ENCODE measurements at regions not wholly inside any gene's neighbourhood (a gene's known extent, or its start where the extent isn't known, plus 50 kb on each side); places are given as distances from the start of the nearest gene placed in this dataset.

DNA sequence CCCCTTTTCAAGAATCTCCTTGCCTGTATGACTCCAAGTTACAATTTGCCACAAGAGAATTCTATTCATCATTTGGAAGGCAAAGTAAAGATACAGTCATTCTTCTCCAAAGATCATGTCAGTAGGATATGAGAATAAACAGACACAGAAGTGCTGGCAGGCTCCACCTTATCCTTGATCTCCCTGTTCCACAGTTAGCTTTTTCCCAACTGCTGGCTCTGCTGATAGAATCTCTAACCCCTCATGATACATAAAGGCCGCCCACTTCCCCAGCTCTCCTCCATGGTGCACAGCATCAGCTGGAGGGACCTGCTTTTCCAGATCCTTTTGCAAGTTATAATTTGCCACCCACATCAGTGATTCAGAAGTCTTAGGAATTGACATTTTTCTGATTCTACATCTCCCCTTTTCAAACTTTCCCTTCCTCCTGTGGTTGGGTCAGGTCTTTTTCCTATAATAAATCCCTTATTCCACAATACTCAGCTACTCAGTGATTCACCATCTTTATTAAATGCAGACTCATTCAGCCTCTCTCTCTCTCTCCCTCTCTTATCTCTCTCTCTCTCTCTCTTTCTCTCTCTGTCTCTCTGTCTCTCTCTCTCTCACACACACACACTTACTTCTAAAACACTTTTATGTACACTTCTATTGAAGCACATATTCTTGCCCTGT lies 465.4 kb downstream of the GBE1 start:
- H3K4me1 Mint-ChIP-seq (ENCODE audit: low read depth in 2 of 2): no peaks in the 10 kb centered on the region
- H3K27ac Mint-ChIP-seq: no peak overlapping the region
- H3K27me3 Mint-ChIP-seq: no peaks in the 10 kb centered on the region
- H3K4me3 Mint-ChIP-seq: no peak overlapping the region
- no peak for ATAC-seq (replicated peaks)
- H3K9me3 Mint-ChIP-seq: peaks cover 11 to 17% of the 10 kb centered on the region in 2 donors
- no peak for DNase-seq
- H3K36me3 Mint-ChIP-seq (ENCODE audit: insufficient read depth): no peaks in the 10 kb centered on the region

DNA sequence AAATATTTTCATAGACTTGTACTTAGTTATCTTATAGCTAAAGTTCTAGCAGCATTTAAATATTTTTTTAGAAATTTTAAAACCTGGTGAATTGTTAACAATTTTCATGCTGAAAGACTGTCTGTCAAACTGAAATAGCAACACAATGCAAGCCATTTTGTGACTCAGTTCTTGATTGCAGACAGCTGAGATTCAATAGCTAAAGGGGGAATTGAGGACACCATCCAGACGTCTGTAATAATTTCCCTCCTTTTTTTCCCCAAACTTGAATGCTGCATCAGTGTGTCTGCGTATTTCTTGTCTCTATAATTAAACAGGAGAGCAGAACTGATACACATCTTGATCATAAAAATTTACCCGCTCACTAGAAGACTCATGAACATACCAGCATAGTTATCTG lies 468.3 kb downstream of the GBE1 start:
- ATAC-seq (replicated peaks): no peak
- Mint-ChIP-seq H3K4me3 (no peak overlapping the region), H3K4me1 (ENCODE audit: low read depth in 2 of 2) (no peaks in the 10 kb centered on the region), H3K36me3 (ENCODE audit: insufficient read depth) (no peaks in the 10 kb centered on the region), H3K27ac (no peak overlapping the region), H3K27me3 (no peaks in the 10 kb centered on the region), H3K9me3 (peaks cover 8 to 10% of the 10 kb centered on the region in 2 donors)
- no peak for DNase-seq

DNA sequence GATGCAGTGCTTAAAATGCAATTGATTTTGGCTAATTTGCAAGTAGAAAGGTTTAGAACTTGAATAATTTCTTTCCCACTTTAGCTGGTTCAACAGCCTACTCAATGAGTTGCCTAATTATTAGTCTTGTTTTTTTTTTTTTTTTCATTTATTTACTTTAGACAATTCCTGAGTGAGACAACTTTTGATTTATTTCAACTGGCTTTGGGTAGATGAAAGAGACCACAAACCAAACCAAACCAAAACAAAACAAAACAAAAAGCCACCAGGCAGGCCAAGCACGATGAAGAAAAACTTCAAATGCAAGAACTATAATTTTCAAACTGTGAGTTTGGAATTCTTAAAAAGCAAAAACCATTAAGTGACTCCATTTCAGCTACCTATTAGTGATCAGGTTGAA lies 469.9 kb downstream of the GBE1 start:
- H3K27ac Mint-ChIP-seq: no peak overlapping the region
- H3K4me1 Mint-ChIP-seq (ENCODE audit: low read depth in 2 of 2): no peaks in the 10 kb centered on the region
- H3K27me3 Mint-ChIP-seq: no peaks in the 10 kb centered on the region
- H3K36me3 Mint-ChIP-seq (ENCODE audit: insufficient read depth): no peaks in the 10 kb centered on the region
- DNase-seq: no peak
- peaks cover 7 to 8% of the 10 kb centered on the region in 2 donors for H3K9me3 Mint-ChIP-seq
- no peak overlapping the region for H3K4me3 Mint-ChIP-seq
- ATAC-seq (replicated peaks): no peak

DNA sequence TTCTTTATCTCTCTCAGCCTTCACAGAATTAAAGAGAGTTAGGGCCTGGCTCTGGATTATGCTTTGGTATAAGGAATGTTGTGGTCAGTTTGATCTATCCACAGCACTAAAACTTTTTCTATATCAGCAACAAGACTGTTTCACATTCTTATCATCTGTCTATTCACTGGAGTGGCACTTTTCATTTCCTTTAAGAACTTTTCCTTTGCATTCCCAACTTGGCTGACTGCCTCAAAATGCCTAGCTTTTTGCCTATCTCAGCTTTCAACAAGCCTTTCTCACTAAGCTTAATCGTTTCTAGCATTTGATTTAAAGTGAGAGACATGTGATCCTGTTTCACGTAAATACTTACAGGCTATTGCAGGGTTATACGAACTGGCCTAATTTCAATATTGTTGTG lies 471.8 kb downstream of the GBE1 start:
- no peak for ATAC-seq (replicated peaks)
- Mint-ChIP-seq H3K27me3 (no peaks in the 10 kb centered on the region), H3K36me3 (ENCODE audit: insufficient read depth) (no peaks in the 10 kb centered on the region), H3K4me3 (no peak overlapping the region), H3K27ac (no peak overlapping the region), H3K9me3 (peaks cover 0 to 2% of the 10 kb centered on the region in 2 donors), H3K4me1 (ENCODE audit: low read depth in 2 of 2) (no peaks in the 10 kb centered on the region)
- no peak for DNase-seq

DNA sequence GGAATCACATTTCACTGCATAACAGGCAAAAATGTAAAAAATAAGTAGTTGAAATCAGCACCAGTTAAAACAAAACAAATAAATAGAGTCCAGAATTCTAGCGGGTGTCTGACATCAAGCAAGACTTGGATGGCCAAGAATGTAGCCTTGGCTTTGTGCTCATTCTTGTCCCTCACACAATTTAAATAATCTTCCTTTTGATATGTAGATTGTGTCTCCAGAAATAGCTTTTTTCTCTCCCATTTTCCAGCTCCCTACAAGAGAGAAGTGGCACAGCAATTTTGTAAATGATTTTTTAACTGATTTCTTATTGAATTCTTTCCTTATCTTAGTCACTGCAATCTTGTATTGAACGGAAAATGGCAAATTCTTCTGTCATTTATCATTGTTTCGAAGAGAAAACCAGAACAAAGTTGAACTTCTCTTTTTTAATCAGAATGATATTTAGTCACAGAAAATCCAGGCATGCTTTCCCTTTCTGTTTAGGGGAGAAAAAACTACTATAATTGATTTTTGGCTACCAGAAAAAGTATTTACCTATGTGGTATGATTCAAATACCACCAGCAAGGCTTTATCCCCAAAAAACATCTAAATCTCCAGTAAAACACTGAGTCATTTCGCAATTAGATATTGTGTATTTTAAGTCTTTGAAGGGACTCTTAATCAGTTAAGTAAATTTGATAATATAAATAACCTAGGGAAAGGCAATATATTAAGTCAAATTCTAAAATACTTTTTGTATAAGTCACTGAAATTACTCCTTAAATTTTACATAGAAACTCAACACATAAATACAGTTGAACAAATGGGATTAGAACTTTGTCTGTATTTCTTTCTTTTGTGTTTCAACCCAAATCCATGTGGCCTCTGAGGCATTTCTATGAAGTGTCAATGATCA lies 481.7 kb downstream of the GBE1 start:
- no peaks in the 10 kb centered on the region for H3K36me3 Mint-ChIP-seq (ENCODE audit: insufficient read depth)
- no peak overlapping the region for H3K27ac Mint-ChIP-seq
- H3K9me3 Mint-ChIP-seq: peaks cover 17 to 28% of the 10 kb centered on the region in 2 donors
- ATAC-seq (replicated peaks) (no peak), DNase-seq (no peak)
- H3K4me3 Mint-ChIP-seq: no peak overlapping the region
- no peaks in the 10 kb centered on the region for H3K4me1 Mint-ChIP-seq (ENCODE audit: low read depth in 2 of 2)
- no peaks in the 10 kb centered on the region for H3K27me3 Mint-ChIP-seq

DNA sequence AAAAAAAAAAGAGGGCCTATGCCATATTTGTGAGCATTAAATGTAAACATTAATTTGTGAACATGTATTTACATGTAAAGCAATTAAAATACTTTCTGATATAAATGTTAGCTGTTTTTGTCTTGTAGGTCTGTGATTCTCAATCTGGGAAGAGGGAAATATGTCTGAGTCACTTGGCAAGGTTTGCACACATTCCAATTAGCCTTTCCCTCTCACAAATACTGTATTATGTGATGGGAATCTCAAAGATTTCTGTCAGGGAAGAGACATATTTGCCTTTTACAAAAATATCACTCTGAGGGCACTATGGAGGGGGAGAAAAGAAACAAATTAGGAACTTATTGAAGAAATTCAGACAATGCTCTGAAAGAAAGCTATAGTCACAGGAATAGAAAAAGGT lies 483.6 kb downstream of the GBE1 start:
- ATAC-seq (replicated peaks) (no peak), DNase-seq (no peak)
- Mint-ChIP-seq H3K4me1 (ENCODE audit: low read depth in 2 of 2) (no peaks in the 10 kb centered on the region), H3K4me3 (no peak overlapping the region), H3K36me3 (ENCODE audit: insufficient read depth) (no peaks in the 10 kb centered on the region), H3K27me3 (no peaks in the 10 kb centered on the region), H3K9me3 (peaks cover 19 to 28% of the 10 kb centered on the region in 2 donors), H3K27ac (no peak overlapping the region)

DNA sequence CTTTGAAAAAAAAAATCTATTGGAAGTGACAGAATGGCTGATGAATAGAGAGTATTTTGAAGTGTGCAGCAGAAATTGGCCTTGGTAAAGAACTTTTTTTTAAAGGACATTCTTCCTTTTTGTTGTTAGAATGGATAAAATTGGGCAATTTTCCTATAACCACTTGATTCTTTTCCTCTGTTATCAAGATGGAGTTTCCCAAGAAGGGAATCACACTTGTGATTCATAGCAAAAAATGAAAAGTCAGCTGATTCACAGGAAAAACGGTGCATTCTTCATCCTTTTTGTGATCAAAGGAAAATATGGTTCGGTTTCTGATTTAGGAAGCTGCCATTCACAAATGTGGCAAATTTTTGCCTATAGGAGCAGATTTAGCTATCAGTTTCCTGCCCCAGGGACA lies 486.8 kb downstream of the GBE1 start:
- Mint-ChIP-seq H3K36me3 (ENCODE audit: insufficient read depth) (no peaks in the 10 kb centered on the region), H3K27ac (no peak overlapping the region), H3K4me3 (no peak overlapping the region), H3K4me1 (ENCODE audit: low read depth in 2 of 2) (no peaks in the 10 kb centered on the region), H3K9me3 (peaks cover 7 to 15% of the 10 kb centered on the region in 2 donors), H3K27me3 (no peaks in the 10 kb centered on the region)
- no peak for ATAC-seq (replicated peaks)
- DNase-seq: no peak

DNA sequence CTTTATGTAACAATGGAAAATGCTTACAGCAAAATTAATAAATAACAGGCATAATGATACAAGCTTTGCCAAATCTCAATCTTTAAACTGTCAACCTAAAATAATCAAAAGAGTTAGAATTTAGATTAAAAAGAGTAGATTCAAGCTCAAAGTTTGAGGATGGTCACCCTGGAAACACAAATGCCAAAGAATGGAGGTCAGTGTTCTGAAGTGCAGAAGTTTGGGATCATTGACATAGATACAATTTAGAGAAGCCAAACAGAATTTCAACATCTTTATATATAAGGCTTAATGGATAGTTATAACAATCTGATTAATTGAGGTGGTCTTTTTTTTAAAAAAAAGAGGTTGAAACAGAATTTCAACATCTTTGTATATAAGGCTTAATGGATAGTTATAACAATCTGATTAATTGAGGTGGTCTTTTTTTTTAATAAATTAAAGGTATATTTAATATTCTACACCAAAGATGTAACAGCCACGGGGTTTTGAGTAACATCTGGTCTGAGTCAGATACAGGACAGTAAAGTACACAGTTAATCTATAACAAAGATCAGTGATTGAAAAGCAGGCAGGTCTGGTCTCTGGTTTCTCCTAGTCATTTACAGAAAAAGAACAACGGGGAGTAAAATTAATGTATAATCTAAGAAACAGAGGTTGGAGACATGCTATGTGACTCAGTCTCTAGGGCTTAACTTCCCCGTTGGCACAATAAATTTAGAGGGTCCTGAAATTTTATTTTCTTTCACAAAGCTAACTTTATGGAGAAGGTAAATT lies 490.7 kb downstream of the GBE1 start:
- Mint-ChIP-seq H3K27ac (no peak overlapping the region), H3K9me3 (peaks cover 0 to 6% of the 10 kb centered on the region in 2 donors), H3K4me3 (no peak overlapping the region), H3K36me3 (ENCODE audit: insufficient read depth) (no peaks in the 10 kb centered on the region), H3K27me3 (no peaks in the 10 kb centered on the region), H3K4me1 (ENCODE audit: low read depth in 2 of 2) (no peaks in the 10 kb centered on the region)
- ATAC-seq (replicated peaks) (no peak), DNase-seq (no peak)

DNA sequence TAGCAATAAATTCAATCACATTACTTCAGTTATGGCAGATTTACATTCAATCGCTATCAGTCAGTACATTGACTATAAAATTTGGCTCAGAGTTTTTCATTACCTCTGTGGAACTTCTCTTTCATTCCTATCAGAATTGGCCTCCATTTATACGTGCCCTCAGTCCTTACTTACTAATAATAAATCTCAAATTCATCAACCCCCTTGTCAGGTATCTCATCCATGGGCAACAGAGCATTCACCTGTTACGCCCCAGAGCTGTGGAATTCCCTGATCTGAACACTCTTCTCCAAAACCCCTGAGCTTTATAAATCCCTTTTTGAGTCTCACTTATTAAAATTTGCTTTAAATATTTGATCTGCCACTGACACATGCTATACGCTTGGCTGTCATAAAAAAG lies 492.9 kb downstream of the GBE1 start:
- H3K4me1 Mint-ChIP-seq (ENCODE audit: low read depth in 2 of 2): no peaks in the 10 kb centered on the region
- no peak for ATAC-seq (replicated peaks)
- H3K27me3 Mint-ChIP-seq: no peaks in the 10 kb centered on the region
- H3K27ac Mint-ChIP-seq: no peak overlapping the region
- no peak overlapping the region for H3K4me3 Mint-ChIP-seq
- H3K9me3 Mint-ChIP-seq: peaks cover 0 to 4% of the 10 kb centered on the region in 2 donors
- no peaks in the 10 kb centered on the region for H3K36me3 Mint-ChIP-seq (ENCODE audit: insufficient read depth)
- no peak for DNase-seq

DNA sequence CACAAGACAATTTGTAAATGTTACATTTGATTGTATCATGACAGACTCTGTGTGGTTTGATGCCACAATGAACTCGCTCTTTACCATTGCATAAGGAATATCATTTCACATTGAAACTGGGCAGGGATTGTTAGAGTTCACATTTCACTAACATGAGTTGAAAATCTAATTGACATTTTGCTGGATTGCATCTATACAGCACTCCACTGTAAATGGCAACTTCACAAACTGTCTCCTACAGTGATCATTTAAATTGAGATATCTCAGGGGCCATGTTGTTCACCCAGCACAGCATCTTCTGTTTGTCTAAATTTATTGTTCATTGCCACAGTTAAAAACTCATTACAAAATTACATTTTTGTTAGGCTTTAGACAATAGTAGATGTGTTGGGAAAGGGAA lies 499.4 kb downstream of the GBE1 start:
- no peak overlapping the region for H3K27ac Mint-ChIP-seq
- no peak for ATAC-seq (replicated peaks)
- H3K36me3 Mint-ChIP-seq (ENCODE audit: insufficient read depth): no peaks in the 10 kb centered on the region
- DNase-seq: no peak
- no peak overlapping the region for H3K4me3 Mint-ChIP-seq
- H3K4me1 Mint-ChIP-seq (ENCODE audit: low read depth in 2 of 2): no peaks in the 10 kb centered on the region
- no peaks in the 10 kb centered on the region for H3K27me3 Mint-ChIP-seq
- peaks cover 0 to 4% of the 10 kb centered on the region in 2 donors for H3K9me3 Mint-ChIP-seq

DNA sequence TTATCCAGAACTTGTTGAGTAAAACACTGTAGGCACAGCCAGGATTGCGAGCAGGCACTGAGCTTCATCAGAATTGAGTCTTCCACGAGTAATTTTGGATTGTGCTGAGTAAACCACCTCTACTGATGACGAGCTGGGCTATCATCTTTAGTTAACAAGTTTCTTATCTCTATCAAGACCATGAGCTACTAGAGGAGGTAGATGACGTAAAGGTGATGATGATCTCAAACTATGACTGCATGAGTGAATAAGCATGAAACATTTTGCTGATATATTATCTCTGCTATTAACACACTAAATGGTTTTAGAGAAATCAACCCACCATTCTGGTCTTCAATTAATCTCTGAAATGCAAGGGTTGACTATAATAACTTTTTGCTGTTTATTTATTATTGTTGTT lies 506.0 kb downstream of the GBE1 start:
- H3K36me3 Mint-ChIP-seq (ENCODE audit: insufficient read depth): no peaks in the 10 kb centered on the region
- ATAC-seq (replicated peaks): no peak
- H3K4me3 Mint-ChIP-seq: no peak overlapping the region
- DNase-seq: no peak
- peaks cover 0 to 5% of the 10 kb centered on the region in 2 donors for H3K9me3 Mint-ChIP-seq
- H3K27me3 Mint-ChIP-seq: no peaks in the 10 kb centered on the region
- no peaks in the 10 kb centered on the region for H3K4me1 Mint-ChIP-seq (ENCODE audit: low read depth in 2 of 2)
- H3K27ac Mint-ChIP-seq: no peak overlapping the region

DNA sequence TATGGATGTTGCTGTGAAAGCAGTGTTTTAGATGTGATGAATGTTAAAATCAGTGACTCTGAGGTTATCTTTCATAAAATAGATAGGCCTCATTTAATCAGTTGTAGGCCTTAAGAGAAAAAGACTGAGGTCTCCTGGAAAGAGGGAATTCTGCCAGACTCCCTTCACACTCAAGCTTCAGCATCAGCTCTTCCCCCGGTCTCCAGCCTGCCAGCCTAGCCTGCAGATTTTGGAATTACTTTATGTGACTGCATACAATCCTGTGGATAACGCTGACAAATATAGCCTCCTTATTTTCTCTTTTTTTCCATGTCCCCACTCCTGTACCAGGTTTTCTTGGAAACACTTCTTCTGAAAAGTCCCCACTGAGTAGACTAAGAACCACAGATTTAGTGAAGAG lies 510.3 kb downstream of the GBE1 start:
- H3K27ac Mint-ChIP-seq: no peak overlapping the region
- DNase-seq: no peak
- no peaks in the 10 kb centered on the region for H3K27me3 Mint-ChIP-seq
- peaks cover 5 to 11% of the 10 kb centered on the region in 2 donors for H3K9me3 Mint-ChIP-seq
- H3K36me3 Mint-ChIP-seq (ENCODE audit: insufficient read depth): no peaks in the 10 kb centered on the region
- H3K4me1 Mint-ChIP-seq (ENCODE audit: low read depth in 2 of 2): no peaks in the 10 kb centered on the region
- no peak for ATAC-seq (replicated peaks)
- no peak overlapping the region for H3K4me3 Mint-ChIP-seq

DNA sequence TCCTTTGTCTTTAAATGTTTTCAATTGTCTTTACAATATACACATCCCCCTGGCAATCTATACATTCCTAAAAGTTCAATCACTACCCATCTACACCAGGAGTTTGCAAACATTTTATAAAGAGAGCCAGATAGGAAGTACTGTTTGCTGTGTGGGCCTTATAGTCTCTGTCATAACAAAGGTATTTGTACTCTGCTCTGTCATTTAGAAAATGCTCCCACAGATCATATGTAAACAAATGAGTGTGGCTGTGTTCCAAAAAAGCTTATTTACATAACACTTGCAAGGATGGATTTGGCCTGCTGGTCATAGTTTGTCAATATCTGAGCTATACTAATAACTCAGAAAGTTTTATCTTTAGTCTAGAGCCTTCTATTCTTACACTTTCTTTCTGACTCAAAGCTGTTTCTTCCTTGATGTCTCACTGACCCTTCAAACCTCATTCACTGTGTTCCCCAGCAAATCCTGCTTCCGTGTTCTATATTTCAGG lies 511.9 kb downstream of the GBE1 start:
- Mint-ChIP-seq H3K36me3 (ENCODE audit: insufficient read depth) (no peaks in the 10 kb centered on the region), H3K4me3 (no peak overlapping the region), H3K27ac (no peak overlapping the region), H3K27me3 (no peaks in the 10 kb centered on the region), H3K4me1 (ENCODE audit: low read depth in 2 of 2) (no peaks in the 10 kb centered on the region), H3K9me3 (peaks cover 5 to 11% of the 10 kb centered on the region in 2 donors)
- no peak for ATAC-seq (replicated peaks)
- no peak for DNase-seq

All from effector memory CD8-positive, alpha-beta T cell (primary cell).